Dendritic cell treated with granulocyte-macrophage colony-stimulating factor and Interleukin-4, amounts not matched to agents 40 ng/mL and 50 ng/mL, for 4 days (primary cell): ENCODE measurements at regions not wholly inside any gene's neighbourhood (a gene's known extent, or its start where the extent isn't known, plus 50 kb on each side); places are given as distances from the start of the nearest gene placed in this dataset.

ENCODE experiments used
- H3K27ac Mint-ChIP-seq: one replicate; pipeline ENCODE4 v1.8.0; 2022; ENCODE audit warnings: mild to moderate bottlenecking, mixed read lengths
- H3K27me3 Mint-ChIP-seq: one replicate; pipeline ENCODE4 v1.8.0; 2022; ENCODE audit warnings: mild to moderate bottlenecking, mixed read lengths
- H3K36me3 Mint-ChIP-seq: one replicate; pipeline ENCODE4 v1.8.0; 2022; ENCODE audit warnings: low read depth, mixed read lengths
- H3K4me1 Mint-ChIP-seq: one replicate; pipeline ENCODE4 v1.8.0; 2022; ENCODE audit warnings: low read depth, mixed read lengths
- H3K4me3 Mint-ChIP-seq: one replicate; pipeline ENCODE4 v1.8.0; 2022; ENCODE audit warnings: mild to moderate bottlenecking, moderate library complexity, mixed read lengths
- H3K9me3 Mint-ChIP-seq: one replicate; pipeline ENCODE4 v1.8.0; 2022; ENCODE audit warnings: mixed read lengths
- intact Hi-C: fragments of 100-400 bp; cut with micrococcal nuclease; formaldehyde crosslinking; loops from one replicate; pipeline ENCODE4 v1.15.0; 2022

DNA sequence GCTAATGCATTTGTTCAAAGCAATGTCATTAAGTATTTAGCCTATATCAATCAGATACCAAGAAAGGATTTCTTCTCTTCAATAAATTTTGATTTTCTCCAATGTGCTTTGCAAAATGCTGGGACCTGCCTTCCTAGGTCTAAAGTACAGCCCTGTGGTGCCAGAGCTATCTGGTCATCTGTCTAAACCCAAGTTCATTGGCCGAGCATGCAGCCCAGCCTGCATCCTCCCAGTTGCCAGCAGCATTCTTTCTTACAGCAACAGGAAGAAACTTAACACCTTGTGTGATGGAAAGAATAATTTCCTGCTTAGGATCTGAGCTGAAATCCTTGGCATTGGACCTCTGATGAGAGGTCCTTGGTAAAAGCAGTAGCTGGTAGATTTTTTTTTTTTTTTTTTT is 310.0 kb downstream of the RBM26 start:
- no peaks in the 10 kb centered on the region for H3K36me3 Mint-ChIP-seq
- no peaks in the 10 kb centered on the region for H3K27me3 Mint-ChIP-seq
- H3K9me3 Mint-ChIP-seq, result no peaks in the 10 kb centered on the region
- H3K27ac Mint-ChIP-seq, result no peak overlapping the region
- H3K4me1 Mint-ChIP-seq, result no peaks in the 10 kb centered on the region
- intact Hi-C loops, result no loop called here
- no peak overlapping the region for H3K4me3 Mint-ChIP-seq

DNA sequence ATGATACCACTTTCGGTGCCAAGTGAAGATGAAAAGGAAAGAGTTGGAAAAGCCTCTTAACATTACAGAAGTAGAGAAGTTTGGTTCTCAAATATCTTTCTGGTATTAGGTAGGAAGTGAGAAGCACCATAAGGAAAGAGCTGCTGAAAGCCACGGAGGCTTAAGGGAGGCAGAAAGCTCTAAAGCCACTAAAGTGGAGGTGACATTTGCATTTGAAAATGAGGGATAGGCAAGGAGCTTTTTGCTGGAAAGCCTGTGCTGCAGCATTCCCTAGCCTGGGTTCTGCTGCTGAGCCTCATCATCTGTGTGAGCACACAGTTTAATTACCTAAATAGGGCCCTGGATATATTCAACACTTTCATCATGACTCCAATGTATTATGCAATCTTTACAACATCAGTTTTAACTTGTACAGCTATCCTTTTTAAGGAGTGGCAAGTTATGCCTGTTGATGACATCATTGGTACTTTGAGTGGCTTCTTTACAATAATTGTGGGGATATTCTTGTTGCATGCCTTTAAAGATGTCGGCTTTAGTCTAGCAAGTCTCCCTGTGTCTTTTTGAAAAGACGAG is 315.4 kb downstream of the RBM26 start:
- intact Hi-C loops, result no loop called here
- Mint-ChIP-seq H3K27ac (no peak overlapping the region), H3K4me3 (no peak overlapping the region), H3K9me3 (no peaks in the 10 kb centered on the region), H3K27me3 (no peaks in the 10 kb centered on the region), H3K36me3 (no peaks in the 10 kb centered on the region), H3K4me1 (no peaks in the 10 kb centered on the region)

DNA sequence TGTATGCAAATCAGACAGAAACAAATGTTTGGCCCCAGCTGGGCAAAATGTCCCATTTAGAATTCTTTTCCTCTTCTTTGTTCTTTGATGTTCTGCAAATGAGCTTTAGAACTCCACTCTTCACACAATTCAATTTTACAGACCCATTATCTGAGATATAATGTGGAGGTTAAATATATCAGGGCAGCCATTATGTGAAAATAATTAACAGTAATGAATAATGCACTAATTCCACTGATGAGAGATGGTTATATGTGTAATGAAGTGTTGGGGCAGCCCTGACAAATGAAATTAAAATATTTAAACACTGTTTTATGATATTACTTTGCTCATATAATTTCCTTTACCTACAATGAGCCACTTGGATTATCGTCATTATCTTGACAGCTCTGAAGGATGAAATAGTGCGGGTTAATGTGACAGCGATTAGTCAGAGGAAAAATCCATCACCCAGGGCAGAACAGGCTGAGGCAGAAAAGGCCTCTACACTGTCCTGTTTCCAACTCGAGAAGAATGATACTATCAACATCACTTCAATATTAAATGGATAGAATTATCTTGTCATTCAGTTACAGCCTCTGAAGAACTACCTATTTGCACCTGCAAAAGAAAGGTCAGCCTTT is 321.1 kb downstream of the RBM26 start:
- H3K27me3 Mint-ChIP-seq, result no peaks in the 10 kb centered on the region
- intact Hi-C loops, result no loop called here
- no peaks in the 10 kb centered on the region for H3K4me1 Mint-ChIP-seq
- H3K4me3 Mint-ChIP-seq, result no peak overlapping the region
- no peaks in the 10 kb centered on the region for H3K36me3 Mint-ChIP-seq
- no peak overlapping the region for H3K27ac Mint-ChIP-seq
- H3K9me3 Mint-ChIP-seq, result peaks cover 14% of the 10 kb centered on the region

DNA sequence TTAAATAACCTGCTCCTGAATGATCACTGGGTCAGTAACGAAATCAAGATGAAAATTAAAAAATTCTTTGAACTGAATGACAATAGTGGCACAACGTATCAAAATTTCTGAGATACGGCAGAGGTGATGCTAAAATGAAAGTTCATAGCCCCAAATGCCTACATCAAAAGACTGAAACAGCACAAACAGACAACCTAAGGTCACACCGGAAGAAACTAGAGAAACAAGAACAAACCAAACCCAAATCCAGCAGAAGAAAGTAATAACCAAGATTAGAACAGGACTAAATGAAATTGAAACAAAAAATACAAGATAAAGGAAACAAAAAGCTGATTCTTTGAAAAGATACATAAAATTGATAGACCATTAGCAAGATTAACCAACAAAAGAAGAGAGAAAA is 324.1 kb downstream of the RBM26 start:
- H3K4me3 Mint-ChIP-seq, result no peak overlapping the region
- H3K36me3 Mint-ChIP-seq, result no peaks in the 10 kb centered on the region
- peaks cover 24% of the 10 kb centered on the region for H3K9me3 Mint-ChIP-seq
- H3K27me3 Mint-ChIP-seq, result no peaks in the 10 kb centered on the region
- H3K27ac Mint-ChIP-seq, result no peak overlapping the region
- no peaks in the 10 kb centered on the region for H3K4me1 Mint-ChIP-seq
- intact Hi-C loops, result no loop called here

DNA sequence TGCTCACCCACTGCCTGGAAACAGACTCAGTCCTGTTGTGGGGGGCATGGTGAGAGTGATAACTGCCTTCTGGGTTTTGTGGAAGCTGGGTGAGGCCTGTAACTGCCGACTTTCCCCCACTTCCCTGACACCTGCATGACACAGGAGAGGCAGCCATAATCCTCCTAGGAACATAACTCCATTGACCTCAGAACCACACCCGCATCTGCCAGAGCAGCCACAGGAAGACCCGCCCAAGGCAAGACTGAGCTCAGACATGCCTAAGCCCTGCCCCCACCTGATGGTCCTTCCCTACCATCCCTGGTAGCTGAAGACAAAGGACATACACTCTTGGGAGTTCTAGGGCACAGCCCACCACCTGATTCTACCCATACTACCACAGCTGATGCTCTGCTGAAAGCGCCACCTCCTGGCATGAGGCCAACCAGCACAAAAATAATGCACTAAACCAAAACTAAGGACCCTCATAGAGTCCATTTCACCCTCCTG is 326.7 kb downstream of the RBM26 start:
- Mint-ChIP-seq H3K9me3 (peaks cover 24% of the 10 kb centered on the region), H3K4me3 (no peak overlapping the region)

DNA sequence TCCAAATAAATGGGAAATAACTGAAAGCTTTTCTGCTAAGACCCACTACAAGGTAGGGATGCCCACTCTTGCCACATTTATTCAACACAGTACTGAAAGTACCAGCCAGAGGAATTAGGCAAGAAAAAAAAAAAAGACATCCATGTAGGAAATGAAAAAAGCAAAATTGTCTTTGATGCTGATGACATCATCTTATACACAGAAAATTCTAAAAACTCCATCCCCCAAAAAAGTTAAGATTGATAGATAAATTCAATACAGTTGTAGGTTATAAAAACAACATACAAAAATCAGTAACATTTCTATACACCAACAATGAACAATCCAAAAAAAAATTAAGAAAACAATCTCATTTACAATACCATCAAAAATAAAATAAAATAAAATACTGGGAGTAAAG is 330.4 kb downstream of the RBM26 start:
- Mint-ChIP-seq H3K27ac (no peak overlapping the region), H3K4me3 (no peak overlapping the region), H3K36me3 (no peaks in the 10 kb centered on the region), H3K27me3 (no peaks in the 10 kb centered on the region), H3K9me3 (peaks cover 18% of the 10 kb centered on the region), H3K4me1 (no peaks in the 10 kb centered on the region)
- intact Hi-C loops, result no loop called here

More for the DNA sequence above, 326.7 kb downstream of the RBM26 start:
- Mint-ChIP-seq H3K27ac (no peak overlapping the region), H3K4me1 (no peaks in the 10 kb centered on the region), H3K27me3 (no peaks in the 10 kb centered on the region), H3K36me3 (no peaks in the 10 kb centered on the region)
- intact Hi-C loops, result no loop called here

DNA sequence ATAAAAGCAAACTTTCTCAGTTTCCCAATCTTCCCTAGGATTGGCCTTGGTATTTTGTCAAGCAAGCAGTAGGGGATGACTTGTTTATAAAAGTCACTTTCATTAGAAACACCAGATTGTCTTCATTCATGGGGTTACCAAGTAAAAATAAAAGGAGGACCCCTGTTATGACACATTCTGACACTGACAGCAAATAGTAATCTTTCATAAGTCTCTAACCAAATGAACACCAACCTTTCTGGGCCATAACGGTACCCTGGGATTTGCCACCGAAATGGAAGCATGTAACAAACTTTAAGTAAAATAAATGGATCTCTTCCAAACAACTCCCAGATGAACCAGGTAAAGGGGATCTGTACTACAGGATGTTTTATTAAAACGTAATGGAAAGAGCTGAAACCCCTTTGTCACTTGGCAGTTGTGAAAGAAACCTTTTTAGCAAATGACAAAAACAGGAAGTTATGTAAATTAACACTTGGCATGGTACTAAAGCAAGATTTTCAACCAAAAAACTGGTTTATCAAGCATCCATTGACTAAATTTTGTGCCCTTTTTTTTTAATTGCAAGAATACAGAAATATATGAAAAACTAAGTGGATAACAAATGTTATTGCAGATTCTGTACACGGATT is 335.6 kb downstream of the RBM26 start:
- Mint-ChIP-seq H3K4me3 (no peak overlapping the region), H3K4me1 (no peaks in the 10 kb centered on the region), H3K9me3 (no peaks in the 10 kb centered on the region), H3K27ac (no peak overlapping the region), H3K27me3 (peaks cover 2% of the 10 kb centered on the region), H3K36me3 (no peaks in the 10 kb centered on the region)
- intact Hi-C loops, result no loop called here

DNA sequence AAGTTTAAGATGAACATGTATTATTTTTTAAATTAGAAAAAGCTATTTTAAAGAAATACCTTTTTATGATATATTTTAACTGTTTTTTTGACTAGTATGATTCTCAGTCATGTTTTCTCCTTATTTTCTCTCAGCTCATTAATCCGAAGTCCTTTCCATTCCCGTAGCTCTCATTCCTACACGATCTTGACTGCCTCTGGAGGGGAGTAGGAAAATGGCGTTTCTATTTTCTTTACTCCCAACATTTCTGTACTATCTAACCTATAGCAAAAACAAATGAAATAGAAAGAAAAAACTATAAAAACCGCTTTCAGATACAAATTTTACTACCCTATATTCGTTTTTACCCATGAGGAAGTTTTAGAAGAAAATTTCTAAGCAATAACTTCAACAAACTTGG is 343.8 kb downstream of the RBM26 start:
- intact Hi-C loops, result no loop called here
- Mint-ChIP-seq H3K4me1 (no peaks in the 10 kb centered on the region), H3K4me3 (no peak overlapping the region), H3K27ac (no peak overlapping the region), H3K36me3 (no peaks in the 10 kb centered on the region), H3K9me3 (no peaks in the 10 kb centered on the region), H3K27me3 (no peaks in the 10 kb centered on the region)

DNA sequence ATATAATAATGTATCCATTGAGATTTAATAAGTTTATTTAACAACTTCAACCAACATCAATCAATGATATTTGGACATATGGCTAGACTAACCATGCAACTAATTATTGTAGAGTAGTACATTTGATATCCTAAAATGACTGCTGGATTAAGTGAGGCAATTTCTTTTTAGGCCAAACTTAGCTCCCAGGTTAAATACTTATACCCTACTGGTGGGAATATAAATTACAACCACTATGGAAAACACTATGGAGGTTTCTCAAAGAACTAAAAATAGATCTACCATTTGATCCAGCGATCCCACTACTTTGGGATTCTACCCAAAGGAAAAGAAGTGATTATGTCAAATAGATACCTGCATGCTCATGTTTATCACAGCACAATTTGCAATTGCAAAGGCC is 345.8 kb downstream of the RBM26 start:
- H3K27me3 Mint-ChIP-seq, result no peaks in the 10 kb centered on the region
- intact Hi-C loops, result no loop called here
- no peaks in the 10 kb centered on the region for H3K36me3 Mint-ChIP-seq
- no peak overlapping the region for H3K4me3 Mint-ChIP-seq
- no peaks in the 10 kb centered on the region for H3K4me1 Mint-ChIP-seq
- no peak overlapping the region for H3K27ac Mint-ChIP-seq
- no peaks in the 10 kb centered on the region for H3K9me3 Mint-ChIP-seq

DNA sequence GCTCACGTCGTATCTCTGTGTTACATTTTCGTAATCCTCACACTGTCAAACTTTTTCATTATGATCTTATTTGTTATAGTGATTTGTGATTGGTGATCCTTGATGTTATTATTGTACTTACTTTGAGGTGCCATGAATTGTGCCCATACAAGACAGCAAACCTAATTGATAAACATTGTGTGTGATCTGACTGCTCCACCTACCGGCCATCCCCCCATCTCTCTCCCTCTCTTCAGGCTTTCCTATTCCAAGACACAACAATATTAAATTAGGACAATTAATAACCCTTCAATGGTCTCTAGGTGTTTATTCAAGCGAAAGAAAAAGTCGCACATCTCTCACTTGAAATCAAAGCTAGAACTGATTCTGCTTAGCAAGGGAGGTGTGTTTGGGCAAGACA is 349.3 kb downstream of the RBM26 start:
- intact Hi-C loops, result no loop called here
- Mint-ChIP-seq H3K4me3 (no peak overlapping the region), H3K27ac (no peak overlapping the region), H3K9me3 (peaks cover 11% of the 10 kb centered on the region), H3K27me3 (no peaks in the 10 kb centered on the region), H3K4me1 (no peaks in the 10 kb centered on the region), H3K36me3 (no peaks in the 10 kb centered on the region)

DNA sequence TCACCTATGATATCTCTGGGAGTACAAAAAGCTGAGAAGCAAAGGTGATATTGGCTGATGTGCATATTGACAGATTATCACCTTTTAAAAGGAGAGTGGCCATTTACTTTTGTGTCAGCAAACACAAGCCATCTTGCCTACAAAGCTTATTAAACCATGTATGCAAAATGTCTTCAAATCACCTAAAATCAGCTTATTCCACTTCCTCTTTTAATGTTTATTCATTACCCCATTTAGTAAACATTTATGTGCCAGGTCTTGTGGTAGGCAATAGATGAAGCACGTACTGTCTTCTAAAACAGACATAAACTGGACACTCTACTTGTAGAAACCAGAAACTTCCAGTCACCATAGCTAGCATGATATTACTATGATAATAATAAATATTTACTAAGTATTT is 354.6 kb downstream of the RBM26 start:
- Mint-ChIP-seq H3K4me3 (no peak overlapping the region), H3K27me3 (no peaks in the 10 kb centered on the region), H3K36me3 (no peaks in the 10 kb centered on the region), H3K4me1 (no peaks in the 10 kb centered on the region), H3K27ac (no peak overlapping the region), H3K9me3 (peaks cover 11% of the 10 kb centered on the region)
- intact Hi-C loops, result no loop called here

DNA sequence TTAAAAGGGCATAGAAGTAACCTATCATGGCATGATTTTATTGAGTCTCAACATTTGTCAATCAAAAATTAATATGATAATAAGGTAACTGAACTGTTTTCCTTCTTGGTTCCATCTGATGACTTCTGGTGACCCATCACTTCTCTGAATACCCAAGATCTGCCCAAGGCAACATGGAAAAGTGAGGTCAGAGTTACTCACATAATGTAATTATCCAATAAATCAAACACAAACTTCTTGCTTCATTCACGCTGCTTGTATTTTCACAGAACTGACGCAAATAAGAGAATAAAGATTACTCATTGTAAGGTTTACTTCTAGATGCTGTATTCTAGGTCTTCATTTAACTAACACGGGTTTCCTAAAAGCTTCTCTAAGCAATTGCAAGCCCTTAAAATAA is 361.6 kb downstream of the RBM26 start:
- no peaks in the 10 kb centered on the region for H3K36me3 Mint-ChIP-seq
- H3K27me3 Mint-ChIP-seq, result no peaks in the 10 kb centered on the region
- H3K4me1 Mint-ChIP-seq, result no peaks in the 10 kb centered on the region

DNA sequence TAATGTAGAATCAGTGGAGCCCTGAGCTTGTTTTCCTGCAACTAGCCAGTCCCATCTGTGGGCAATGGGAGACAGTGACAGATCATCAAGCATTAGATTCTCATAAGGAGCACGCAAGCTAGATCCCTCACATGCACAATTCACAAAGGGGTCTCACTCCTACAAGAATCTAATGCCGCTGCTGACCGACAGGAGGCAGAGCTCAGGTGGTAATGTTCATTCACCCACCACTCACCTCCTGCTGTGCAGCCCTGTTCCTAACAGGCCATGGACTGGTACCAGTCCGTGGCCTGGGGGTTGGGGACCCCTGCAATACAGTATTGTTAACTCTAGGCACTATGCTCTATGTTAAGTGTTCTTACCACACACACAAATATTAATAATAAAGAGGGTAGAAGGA is 362.8 kb downstream of the RBM26 start:
- intact Hi-C loops, result no loop called here

More for the DNA sequence above, 361.6 kb downstream of the RBM26 start:
- Mint-ChIP-seq H3K4me3 (no peak overlapping the region), H3K9me3 (peaks cover 6% of the 10 kb centered on the region), H3K27ac (no peak overlapping the region)
- intact Hi-C loops, result no loop called here

DNA sequence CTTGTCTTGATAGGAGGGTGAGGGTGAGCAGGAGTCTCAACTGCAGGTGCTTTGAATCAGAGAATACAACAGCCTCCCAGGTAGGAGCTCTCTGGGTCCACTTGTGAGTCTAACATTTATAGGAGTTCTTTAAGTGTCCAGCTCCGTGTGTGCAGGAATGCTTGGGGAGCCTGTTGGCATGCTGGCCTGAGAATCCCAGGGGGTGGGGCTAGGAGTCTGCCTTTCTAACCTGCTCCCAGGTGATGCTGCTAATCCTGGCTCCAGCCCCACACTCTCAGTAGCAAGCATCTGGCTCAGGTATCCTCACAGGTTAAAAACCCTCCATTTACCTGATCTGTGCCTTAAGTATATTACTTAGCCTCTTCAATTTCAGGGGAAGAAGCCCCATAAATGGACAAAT is 368.9 kb downstream of the RBM26 start:
- H3K27ac Mint-ChIP-seq, result no peak overlapping the region
- no peaks in the 10 kb centered on the region for H3K27me3 Mint-ChIP-seq
- H3K4me3 Mint-ChIP-seq, result no peak overlapping the region
- intact Hi-C loops, result no loop called here
- no peaks in the 10 kb centered on the region for H3K36me3 Mint-ChIP-seq
- peaks cover 16% of the 10 kb centered on the region for H3K9me3 Mint-ChIP-seq
- no peaks in the 10 kb centered on the region for H3K4me1 Mint-ChIP-seq

More for the DNA sequence above, 362.8 kb downstream of the RBM26 start:
- Mint-ChIP-seq H3K4me1 (no peaks in the 10 kb centered on the region), H3K4me3 (no peak overlapping the region), H3K27me3 (no peaks in the 10 kb centered on the region), H3K36me3 (no peaks in the 10 kb centered on the region), H3K9me3 (peaks cover 16% of the 10 kb centered on the region), H3K27ac (no peak overlapping the region)

DNA sequence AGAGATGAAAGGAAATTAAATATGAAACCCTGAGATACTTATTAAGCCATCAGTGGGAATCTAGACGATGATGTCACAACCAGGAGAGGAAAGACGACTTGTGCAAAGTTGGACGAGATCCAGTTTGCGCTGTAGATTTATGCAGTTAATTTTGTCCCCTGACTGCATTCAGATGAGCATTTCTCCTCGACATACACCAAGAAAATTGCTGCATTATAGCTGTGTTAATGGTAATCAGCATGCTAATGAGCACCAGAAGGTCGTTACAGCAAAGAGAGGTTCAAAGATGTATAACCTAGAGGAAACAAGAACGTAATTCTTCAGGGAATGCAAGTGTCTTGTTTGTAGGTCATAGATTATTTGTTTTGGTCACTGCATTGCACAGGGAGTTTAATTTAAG is 371.7 kb downstream of the RBM26 start:
- H3K27me3 Mint-ChIP-seq, result no peaks in the 10 kb centered on the region
- no peaks in the 10 kb centered on the region for H3K4me1 Mint-ChIP-seq
- no peak overlapping the region for H3K4me3 Mint-ChIP-seq
- no peaks in the 10 kb centered on the region for H3K36me3 Mint-ChIP-seq
- H3K9me3 Mint-ChIP-seq, result peaks cover 10% of the 10 kb centered on the region
- H3K27ac Mint-ChIP-seq, result no peak overlapping the region
- intact Hi-C loops, result no loop called here
